T-helper 17 cell (primary cell): ENCODE measurements at regions not wholly inside any gene's neighbourhood (a gene's known extent, or its start where the extent isn't known, plus 50 kb on each side); places are given as distances from the start of the nearest gene placed in this dataset.

ENCODE experiments used
- ATAC-seq: fragments of 150-1000 bp; cut with Tn5 transposase; 2 replicates; pipeline ENCODE4 v1.10.0; 2021; ENCODE audit warnings: mild to moderate bottlenecking, moderate library complexity
- DNase-seq, 3 donors: peaks; one replicate each; pipeline versions ENCODE4 v3.0.0 to v3.0.0-alpha.2; 2020 to 2021
- H3K9me3 ChIP-seq: one replicate; pipeline ENCODE4 v1.7.0; 2013; ENCODE audit warnings: low read length, mild to moderate bottlenecking; ENCODE audit not compliant: control insufficient read depth, poor library complexity, severe bottlenecking
- H3K27ac Mint-ChIP-seq: one replicate; pipeline ENCODE4 v1.8.0; 2022; ENCODE audit warnings: mild to moderate bottlenecking, moderate library complexity, mixed read lengths
- H3K27me3 Mint-ChIP-seq: one replicate; pipeline ENCODE4 v1.8.0; 2022; ENCODE audit warnings: mixed read lengths
- H3K36me3 Mint-ChIP-seq: one replicate; pipeline ENCODE4 v1.8.0; 2022; ENCODE audit warnings: low read depth, mixed read lengths
- H3K4me1 Mint-ChIP-seq: one replicate; pipeline ENCODE4 v1.8.0; 2022; ENCODE audit warnings: mild to moderate bottlenecking, mixed read lengths
- H3K4me3 Mint-ChIP-seq: one replicate; pipeline ENCODE4 v1.8.0; 2022; ENCODE audit warnings: mild to moderate bottlenecking, moderate library complexity, mixed read lengths

- H3K27ac Mint-ChIP-seq = no peak overlapping the region
- peaks cover 3% of the 10 kb centered on the region for H3K36me3 Mint-ChIP-seq
- peaks cover 22% of the 10 kb centered on the region for H3K4me1 Mint-ChIP-seq
- DNase-seq (no peak), ATAC-seq (no peak)
- H3K9me3 ChIP-seq = no peaks in the 10 kb centered on the region
- H3K27me3 Mint-ChIP-seq = no peaks in the 10 kb centered on the region
- no peak overlapping the region for H3K4me3 Mint-ChIP-seq
These were observed 116.6 kb upstream of the CDK1 start for GRCh38 chr10:60661637-60662036.

- ATAC-seq (no peak), DNase-seq (no peak)
- H3K4me1 Mint-ChIP-seq = peaks cover 23% of the 10 kb centered on the region
- no peaks in the 10 kb centered on the region for H3K9me3 ChIP-seq
- no peaks in the 10 kb centered on the region for H3K27me3 Mint-ChIP-seq
- peak overlapping the region; percentile 3 for H3K27ac Mint-ChIP-seq
- no peak overlapping the region for H3K4me3 Mint-ChIP-seq
- H3K36me3 Mint-ChIP-seq = peaks cover 3% of the 10 kb centered on the region
These were observed 117.7 kb upstream of the CDK1 start for GRCh38 chr10:60660625-60661024.

GRCh38 chr10:60654813-60655464 lies 123.3 kb upstream of the CDK1 start:
- DNase-seq (no peak), ATAC-seq (no peak)
- Mint-ChIP-seq H3K4me3 (no peak overlapping the region), H3K27me3 (no peaks in the 10 kb centered on the region), H3K36me3 (no peaks in the 10 kb centered on the region), H3K4me1 (peaks cover 19% of the 10 kb centered on the region), H3K27ac (no peak overlapping the region)
- H3K9me3 ChIP-seq = no peaks in the 10 kb centered on the region

- Mint-ChIP-seq H3K4me1 (peaks cover 25% of the 10 kb centered on the region), H3K27me3 (no peaks in the 10 kb centered on the region), H3K36me3 (no peaks in the 10 kb centered on the region), H3K27ac (peak overlapping the region; percentile 95), H3K4me3 (no peak overlapping the region)
- ATAC-seq (no peak), DNase-seq (no peak)
- H3K9me3 ChIP-seq = no peaks in the 10 kb centered on the region
These were observed 125.7 kb upstream of the CDK1 start for GRCh38 chr10:60652628-60653027.

- no peaks in the 10 kb centered on the region for H3K36me3 Mint-ChIP-seq
- no peaks in the 10 kb centered on the region for H3K9me3 ChIP-seq
- no peak overlapping the region for H3K4me3 Mint-ChIP-seq
- peaks cover 34% of the 10 kb centered on the region for H3K4me1 Mint-ChIP-seq
- ATAC-seq = no peak
- no peaks in the 10 kb centered on the region for H3K27me3 Mint-ChIP-seq
- DNase-seq = no peak
- H3K27ac Mint-ChIP-seq = peak overlapping the region; percentile 86
These were observed 127.9 kb upstream of the CDK1 start for GRCh38 chr10:60650378-60650800.

- Mint-ChIP-seq H3K4me3 (no peak overlapping the region), H3K27ac (peak overlapping the region; percentile 86), H3K4me1 (peaks cover 34% of the 10 kb centered on the region), H3K27me3 (no peaks in the 10 kb centered on the region), H3K36me3 (no peaks in the 10 kb centered on the region)
- no peak for DNase-seq
- peak; percentile 30 for ATAC-seq
- H3K9me3 ChIP-seq = no peaks in the 10 kb centered on the region
These were observed 128.5 kb upstream of the CDK1 start for GRCh38 chr10:60649485-60650377.

GRCh38 chr10:60648761-60649160 lies 129.5 kb upstream of the CDK1 start:
- no peaks in the 10 kb centered on the region for H3K36me3 Mint-ChIP-seq
- no peak overlapping the region for H3K4me3 Mint-ChIP-seq
- H3K9me3 ChIP-seq = no peaks in the 10 kb centered on the region
- DNase-seq (no peak), ATAC-seq (no peak)
- peaks cover 34% of the 10 kb centered on the region for H3K4me1 Mint-ChIP-seq
- H3K27me3 Mint-ChIP-seq = no peaks in the 10 kb centered on the region
- H3K27ac Mint-ChIP-seq = no peak overlapping the region

- Mint-ChIP-seq H3K27ac (no peak overlapping the region), H3K27me3 (no peaks in the 10 kb centered on the region), H3K36me3 (no peaks in the 10 kb centered on the region), H3K4me3 (no peak overlapping the region), H3K4me1 (peaks cover 27% of the 10 kb centered on the region)
- DNase-seq (peak in 1 of 3 donors; percentile 23), ATAC-seq (peak; percentile 68)
- no peaks in the 10 kb centered on the region for H3K9me3 ChIP-seq
These were observed 131.1 kb upstream of the CDK1 start for GRCh38 chr10:60646966-60647796.

GRCh38 chr10:60645980-60646379 lies 132.3 kb upstream of the CDK1 start:
- ATAC-seq = no peak
- H3K9me3 ChIP-seq = no peaks in the 10 kb centered on the region
- DNase-seq = no peak
- peaks cover 24% of the 10 kb centered on the region for H3K4me1 Mint-ChIP-seq
- H3K4me3 Mint-ChIP-seq = no peak overlapping the region
- no peaks in the 10 kb centered on the region for H3K36me3 Mint-ChIP-seq
- H3K27me3 Mint-ChIP-seq = no peaks in the 10 kb centered on the region
- no peak overlapping the region for H3K27ac Mint-ChIP-seq

GRCh38 chr10:60644436-60645130 lies 133.7 kb upstream of the CDK1 start:
- Mint-ChIP-seq H3K4me1 (peaks cover 17% of the 10 kb centered on the region), H3K4me3 (no peak overlapping the region), H3K36me3 (no peaks in the 10 kb centered on the region), H3K27ac (no peak overlapping the region), H3K27me3 (no peaks in the 10 kb centered on the region)
- DNase-seq (no peak), ATAC-seq (no peak)
- H3K9me3 ChIP-seq = no peaks in the 10 kb centered on the region

- Mint-ChIP-seq H3K4me1 (peaks cover 16% of the 10 kb centered on the region), H3K27ac (no peak overlapping the region), H3K36me3 (peaks cover 2% of the 10 kb centered on the region), H3K27me3 (no peaks in the 10 kb centered on the region), H3K4me3 (no peak overlapping the region)
- no peaks in the 10 kb centered on the region for H3K9me3 ChIP-seq
- no peak for ATAC-seq
- DNase-seq = no peak
These were observed 134.4 kb upstream of the CDK1 start for GRCh38 chr10:60643874-60644273.

- peaks cover 13% of the 10 kb centered on the region for H3K36me3 Mint-ChIP-seq
- peaks cover 28% of the 10 kb centered on the region for H3K4me1 Mint-ChIP-seq
- no peaks in the 10 kb centered on the region for H3K9me3 ChIP-seq
- H3K27ac Mint-ChIP-seq = no peak overlapping the region
- H3K27me3 Mint-ChIP-seq = no peaks in the 10 kb centered on the region
- DNase-seq (no peak), ATAC-seq (no peak)
- H3K4me3 Mint-ChIP-seq = no peak overlapping the region
These were observed 148.9 kb upstream of the CDK1 start for GRCh38 chr10:60629332-60629731.
